ENCODE measurements at regions not wholly inside any gene's neighbourhood (a gene's known extent, or its start where the extent isn't known, plus 50 kb on each side); places are given as distances from the start of the nearest gene placed in this dataset.

GRCh38 chr10:36390221-36390620 lies 735.2 kb upstream of the ANKRD30A start:
- no peak for TF ChIP-seq CTCF (IDR thresholded peaks at IDR 0.05; ENCODE audit: borderline replicate concordance, control extremely low read depth, extremely low read depth, insufficient read depth, missing control alignments)
- no peak for DNase-seq (ENCODE audit: low spot score)
- in situ Hi-C loops (cut with MboI; ENCODE audit: low sequenced_read_pairs, unreplicated experiment), result no loop called here

- in situ Hi-C loops (cut with MboI; ENCODE audit: low sequenced_read_pairs, unreplicated experiment), result no loop called here
- no peak for TF ChIP-seq CTCF (IDR thresholded peaks at IDR 0.05; ENCODE audit: borderline replicate concordance, control extremely low read depth, extremely low read depth, insufficient read depth, missing control alignments)
- no peak for DNase-seq (ENCODE audit: low spot score)
Measured at GRCh38 chr10:36388166-36388565, 737.2 kb upstream of the ANKRD30A start.

GRCh38 chr10:36385693-36386092 lies 739.7 kb upstream of the ANKRD30A start:
- DNase-seq (ENCODE audit: low spot score), result no peak
- in situ Hi-C loops (cut with MboI; ENCODE audit: low sequenced_read_pairs, unreplicated experiment), result no loop called here
- TF ChIP-seq CTCF (IDR thresholded peaks at IDR 0.05; ENCODE audit: borderline replicate concordance, control extremely low read depth, extremely low read depth, insufficient read depth, missing control alignments), result no peak

- in situ Hi-C loops (cut with MboI; ENCODE audit: low sequenced_read_pairs, unreplicated experiment), result no loop called here
- TF ChIP-seq CTCF (IDR thresholded peaks at IDR 0.05; ENCODE audit: borderline replicate concordance, control extremely low read depth, extremely low read depth, insufficient read depth, missing control alignments), result no peak
- no peak for DNase-seq (ENCODE audit: low spot score)
Measured at GRCh38 chr10:36383349-36383748, 741.3 kb upstream of the FZD8 start.

- DNase-seq (ENCODE audit: low spot score), result no peak
- TF ChIP-seq CTCF (IDR thresholded peaks at IDR 0.05; ENCODE audit: borderline replicate concordance, control extremely low read depth, extremely low read depth, insufficient read depth, missing control alignments), result no peak
- in situ Hi-C loops (cut with MboI; ENCODE audit: low sequenced_read_pairs, unreplicated experiment), result no loop called here
Measured at GRCh38 chr10:36381748-36382147, 739.7 kb upstream of the FZD8 start.

- DNase-seq (ENCODE audit: low spot score), result no peak
- TF ChIP-seq CTCF (IDR thresholded peaks at IDR 0.05; ENCODE audit: borderline replicate concordance, control extremely low read depth, extremely low read depth, insufficient read depth, missing control alignments), result no peak
- in situ Hi-C loops (cut with MboI; ENCODE audit: low sequenced_read_pairs, unreplicated experiment), result no loop called here
Measured at GRCh38 chr10:36380538-36380937, 738.4 kb upstream of the FZD8 start.

- DNase-seq (ENCODE audit: low spot score), result no peak
- in situ Hi-C loops (cut with MboI; ENCODE audit: low sequenced_read_pairs, unreplicated experiment), result no loop called here
- no peak for TF ChIP-seq CTCF (IDR thresholded peaks at IDR 0.05; ENCODE audit: borderline replicate concordance, control extremely low read depth, extremely low read depth, insufficient read depth, missing control alignments)
Measured at GRCh38 chr10:36375107-36375506, 733.0 kb upstream of the FZD8 start.
